Nephron progenitor cell (in vitro differentiated cells): ENCODE measurements at regions not wholly inside any gene's neighbourhood (a gene's known extent, or its start where the extent isn't known, plus 50 kb on each side); places are given as distances from the start of the nearest gene placed in this dataset.

ENCODE experiments used
- DNase-seq: peaks from one replicate; pipeline ENCODE4 v3.0.0; 2021
- H3K27ac Mint-ChIP-seq: 2 replicates; pipeline ENCODE4 v1.8.0; 2021; ENCODE audit warnings: mild to moderate bottlenecking, moderate library complexity, mixed read lengths
- H3K27me3 Mint-ChIP-seq: 2 replicates; pipeline ENCODE4 v1.8.0; 2021; ENCODE audit warnings: mild to moderate bottlenecking, low read depth, mixed read lengths; ENCODE audit not compliant: poor library complexity
- H3K36me3 Mint-ChIP-seq: 2 replicates; pipeline ENCODE4 v1.8.0; 2021; ENCODE audit warnings: low read depth, mixed read lengths
- H3K4me1 Mint-ChIP-seq: 2 replicates; pipeline ENCODE4 v1.8.0; 2021; ENCODE audit warnings: mixed read lengths
- H3K4me3 Mint-ChIP-seq: 2 replicates; pipeline ENCODE4 v1.8.0; 2021; ENCODE audit warnings: mild to moderate bottlenecking, moderate library complexity, mixed read lengths
- H3K9me3 Mint-ChIP-seq: 2 replicates; pipeline ENCODE4 v1.8.0; 2021; ENCODE audit warnings: mild to moderate bottlenecking, moderate library complexity, mixed read lengths
- TF ChIP-seq, protein P1 (sequence below): fragments of 200-600 bp; sonication (generic); IDR thresholded peaks from 2 replicates; pipeline ENCODE4 v1.5.0; 2021; ENCODE audit warnings: antibody characterized with exemption

DNA sequence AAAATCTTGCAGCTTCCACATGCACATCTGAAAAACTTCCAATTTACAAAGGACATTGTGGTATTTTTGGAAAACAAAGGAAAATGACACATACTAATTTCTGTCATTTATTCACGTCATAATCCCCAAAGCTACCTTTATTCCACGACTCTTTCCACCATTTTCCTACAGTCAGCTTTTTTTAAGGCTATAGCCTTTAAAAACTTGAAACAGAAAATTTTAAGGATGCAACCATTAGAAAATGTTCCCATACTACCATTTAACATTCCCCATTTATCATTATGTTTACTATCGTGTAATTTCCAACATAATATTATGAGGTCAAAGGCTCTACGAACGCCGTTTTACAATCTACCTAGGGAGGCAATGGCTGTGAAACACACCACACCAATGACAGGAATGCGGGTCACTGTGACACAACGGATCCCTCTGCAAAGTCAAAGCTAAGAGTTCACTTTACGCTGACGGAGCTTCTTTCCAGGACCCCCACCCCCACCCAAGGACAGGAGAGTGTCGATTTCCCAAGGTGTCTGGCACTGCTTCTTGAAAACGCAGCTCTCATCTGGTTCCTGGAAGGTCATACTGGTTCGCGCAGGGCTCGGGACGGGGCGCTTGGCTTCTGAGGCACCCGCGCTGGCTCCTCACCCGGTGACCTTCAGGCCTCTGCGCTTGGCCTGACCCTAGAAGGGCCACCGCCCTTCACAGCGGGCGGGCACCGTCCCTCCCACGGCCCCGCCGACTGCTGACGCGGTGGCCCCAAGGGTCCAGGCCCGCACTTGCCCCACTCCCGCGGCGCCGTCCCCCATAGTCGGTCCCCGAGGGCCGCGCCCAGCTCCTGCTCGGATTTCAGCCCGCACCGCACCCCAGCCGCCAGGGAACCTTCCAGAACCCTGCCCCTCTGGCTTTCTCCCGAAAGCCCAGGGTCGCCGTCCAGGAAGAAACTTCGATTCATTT lies 50.5 kb upstream of the ATF3 start:
- Mint-ChIP-seq H3K4me1 (peaks cover 11% of the 10 kb centered on the region), H3K36me3 (no peaks in the 10 kb centered on the region), H3K27ac (peak overlapping the region; percentile 34), H3K27me3 (peaks cover 16% of the 10 kb centered on the region), H3K9me3 (peaks cover 8% of the 10 kb centered on the region), H3K4me3 (peak overlapping the region; percentile 82)
- TF ChIP-seq, protein P1, sequence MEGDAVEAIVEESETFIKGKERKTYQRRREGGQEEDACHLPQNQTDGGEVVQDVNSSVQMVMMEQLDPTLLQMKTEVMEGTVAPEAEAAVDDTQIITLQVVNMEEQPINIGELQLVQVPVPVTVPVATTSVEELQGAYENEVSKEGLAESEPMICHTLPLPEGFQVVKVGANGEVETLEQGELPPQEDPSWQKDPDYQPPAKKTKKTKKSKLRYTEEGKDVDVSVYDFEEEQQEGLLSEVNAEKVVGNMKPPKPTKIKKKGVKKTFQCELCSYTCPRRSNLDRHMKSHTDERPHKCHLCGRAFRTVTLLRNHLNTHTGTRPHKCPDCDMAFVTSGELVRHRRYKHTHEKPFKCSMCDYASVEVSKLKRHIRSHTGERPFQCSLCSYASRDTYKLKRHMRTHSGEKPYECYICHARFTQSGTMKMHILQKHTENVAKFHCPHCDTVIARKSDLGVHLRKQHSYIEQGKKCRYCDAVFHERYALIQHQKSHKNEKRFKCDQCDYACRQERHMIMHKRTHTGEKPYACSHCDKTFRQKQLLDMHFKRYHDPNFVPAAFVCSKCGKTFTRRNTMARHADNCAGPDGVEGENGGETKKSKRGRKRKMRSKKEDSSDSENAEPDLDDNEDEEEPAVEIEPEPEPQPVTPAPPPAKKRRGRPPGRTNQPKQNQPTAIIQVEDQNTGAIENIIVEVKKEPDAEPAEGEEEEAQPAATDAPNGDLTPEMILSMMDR: no peak
- peak; percentile 61 for DNase-seq

GRCh38 chr1:212558693-212559480 lies 49.7 kb upstream of the ATF3 start:
- Mint-ChIP-seq H3K4me1 (peaks cover 11% of the 10 kb centered on the region), H3K9me3 (peaks cover 10% of the 10 kb centered on the region), H3K4me3 (peak overlapping the region; percentile 82), H3K27ac (peak overlapping the region; percentile 79), H3K27me3 (peaks cover 16% of the 10 kb centered on the region), H3K36me3 (no peaks in the 10 kb centered on the region)
- DNase-seq: peak; percentile 88
- TF ChIP-seq, protein P1: no peak
